Astrocyte (in vitro differentiated cells and primary cell): ENCODE measurements at regions not wholly inside any gene's neighbourhood (a gene's known extent, or its start where the extent isn't known, plus 50 kb on each side); places are given as distances from the start of the nearest gene placed in this dataset.

Source experiments
- DNase-seq: peaks from one replicate; pipeline ENCODE4 v3.0.0-alpha.2; 2010; ENCODE audit warnings: low read depth
- FAIRE-seq: peaks from 2 replicates; lab custom pipeline; 2011; peaks lifted over from hg19 to GRCh38; lab: Jason Lieb, UNC
- H2AFZ ChIP-seq: 2 replicates; pipeline ENCODE4 v1.6.0; 2012; ENCODE audit warnings: low read depth, low read length, inconsistent platforms
- H3K27ac ChIP-seq: 2 replicates; pipeline ENCODE4 v1.5.1; 2011; ENCODE audit warnings: low read depth, low read length, inconsistent platforms
- H3K27me3 ChIP-seq: 2 replicates; pipeline ENCODE4 v1.6.0; 2011; ENCODE audit warnings: low read length, inconsistent platforms; ENCODE audit not compliant: insufficient read depth
- H3K36me3 ChIP-seq: 2 replicates; pipeline ENCODE4 v1.5.1; 2011; ENCODE audit warnings: low read length, inconsistent platforms; ENCODE audit not compliant: insufficient read depth
- H3K4me1 ChIP-seq: 2 replicates; pipeline ENCODE4 v1.5.1; 2011; ENCODE audit warnings: low read length, inconsistent platforms; ENCODE audit not compliant: insufficient read depth
- H3K4me2 ChIP-seq: 2 replicates; pipeline ENCODE4 v1.6.0; 2012; ENCODE audit warnings: low read length, inconsistent platforms
- H3K4me3 ChIP-seq: 2 replicates; pipeline ENCODE4 v1.5.1; 2011; ENCODE audit warnings: low read depth, mild to moderate bottlenecking, low read length, inconsistent platforms; ENCODE audit not compliant: insufficient read depth
- H3K79me2 ChIP-seq: 2 replicates; pipeline ENCODE4 v1.6.0; 2012; ENCODE audit warnings: mild to moderate bottlenecking, low read length, inconsistent platforms; ENCODE audit not compliant: insufficient read depth
- H3K9ac ChIP-seq: 2 replicates; pipeline ENCODE4 v1.6.0; 2012; ENCODE audit warnings: mild to moderate bottlenecking, low read length, inconsistent platforms
- H3K9me3 ChIP-seq: 2 replicates; pipeline ENCODE4 v1.5.1; 2012; ENCODE audit warnings: low read depth, mild to moderate bottlenecking, low read length, inconsistent platforms; ENCODE audit not compliant: insufficient read depth
- H4K20me1 ChIP-seq: 2 replicates; pipeline ENCODE4 v1.6.0; 2012; ENCODE audit warnings: low read length, inconsistent platforms; ENCODE audit not compliant: insufficient read depth
- H3K27ac Mint-ChIP-seq: one replicate; pipeline ENCODE4 v1.8.0; 2021; ENCODE audit warnings: mild to moderate bottlenecking, mixed read lengths; ENCODE audit not compliant: unreplicated experiment
- H3K27me3 Mint-ChIP-seq: one replicate; pipeline ENCODE4 v1.8.0; 2021; ENCODE audit warnings: low read depth, mixed read lengths; ENCODE audit not compliant: unreplicated experiment
- H3K36me3 Mint-ChIP-seq: one replicate; pipeline ENCODE4 v1.8.0; 2021; ENCODE audit warnings: low read depth, mixed read lengths; ENCODE audit not compliant: unreplicated experiment
- H3K4me1 Mint-ChIP-seq: one replicate; pipeline ENCODE4 v1.8.0; 2021; ENCODE audit warnings: low read depth, mixed read lengths; ENCODE audit not compliant: unreplicated experiment
- H3K4me3 Mint-ChIP-seq: one replicate; pipeline ENCODE4 v1.8.0; 2021; ENCODE audit warnings: mild to moderate bottlenecking, moderate library complexity, mixed read lengths; ENCODE audit not compliant: unreplicated experiment
- H3K9me3 Mint-ChIP-seq: one replicate; pipeline ENCODE4 v1.8.0; 2021; ENCODE audit warnings: mild to moderate bottlenecking, mixed read lengths; ENCODE audit not compliant: unreplicated experiment
- EZH2 ChIP-seq: IDR thresholded peaks from 2 replicates; pipeline ENCODE4 v1.6.1; 2012; ENCODE audit warnings: mild to moderate bottlenecking, low read length, inconsistent platforms; ENCODE audit not compliant: insufficient read depth
- TF ChIP-seq, protein P1 (sequence below): IDR thresholded peaks from 2 replicates; pipeline ENCODE4 v1.5.1; 2011; ENCODE audit warnings: low read depth, mild to moderate bottlenecking, inconsistent platforms, low read length, moderate library complexity; ENCODE audit not compliant: insufficient read depth

DNA sequence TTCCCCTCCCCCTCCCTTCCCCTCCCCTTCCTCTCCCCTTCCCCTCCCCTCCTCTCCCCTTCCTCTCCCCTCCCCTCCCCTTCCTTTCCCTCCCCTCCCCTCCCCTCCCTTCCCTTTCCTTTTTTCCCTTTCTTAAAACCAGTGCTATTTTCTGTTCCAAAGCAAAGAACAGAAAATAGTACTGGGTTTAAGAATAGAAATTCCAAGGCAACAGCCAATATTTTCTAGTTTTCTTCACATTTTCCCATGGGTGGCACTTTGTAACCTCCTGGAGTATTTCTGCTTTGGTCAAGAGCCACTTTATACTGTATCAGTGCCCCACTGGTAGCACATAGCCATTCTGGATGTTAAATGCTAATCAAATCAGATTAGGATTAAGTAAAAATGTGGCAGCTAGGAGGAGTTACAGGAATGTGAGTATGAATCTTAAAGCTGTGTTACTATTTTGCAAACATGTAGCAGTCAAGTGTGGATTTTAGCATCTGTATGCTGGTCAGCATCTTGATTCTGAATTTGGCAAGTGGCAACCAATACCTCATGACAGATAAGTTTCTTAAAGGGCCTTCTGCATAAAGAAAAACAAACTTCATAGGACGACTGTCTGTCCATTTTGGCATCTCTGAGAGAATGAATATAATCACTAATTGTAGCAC, 126.4 kb downstream of the CEP57L1 start:
- H3K27ac ChIP-seq = no peak overlapping the region
- no peaks in the 10 kb centered on the region for H3K27me3 ChIP-seq
- H3K9ac ChIP-seq = no peak overlapping the region
- Mint-ChIP-seq H3K27me3 (peaks cover 3% of the 10 kb centered on the region), H3K36me3 (peaks cover 2% of the 10 kb centered on the region), H3K4me1 (no peaks in the 10 kb centered on the region), H3K27ac (no peak overlapping the region), H3K4me3 (no peak overlapping the region), H3K9me3 (no peaks in the 10 kb centered on the region)
- FAIRE-seq = no peak
- no peak overlapping the region for H2AFZ ChIP-seq
- H3K36me3 ChIP-seq = no peaks in the 10 kb centered on the region
- H3K4me3 ChIP-seq = no peak overlapping the region
- no peak overlapping the region for H3K4me2 ChIP-seq
- H3K9me3 ChIP-seq = no peaks in the 10 kb centered on the region
- H4K20me1 ChIP-seq = no peaks in the 10 kb centered on the region
- TF ChIP-seq, protein P1, sequence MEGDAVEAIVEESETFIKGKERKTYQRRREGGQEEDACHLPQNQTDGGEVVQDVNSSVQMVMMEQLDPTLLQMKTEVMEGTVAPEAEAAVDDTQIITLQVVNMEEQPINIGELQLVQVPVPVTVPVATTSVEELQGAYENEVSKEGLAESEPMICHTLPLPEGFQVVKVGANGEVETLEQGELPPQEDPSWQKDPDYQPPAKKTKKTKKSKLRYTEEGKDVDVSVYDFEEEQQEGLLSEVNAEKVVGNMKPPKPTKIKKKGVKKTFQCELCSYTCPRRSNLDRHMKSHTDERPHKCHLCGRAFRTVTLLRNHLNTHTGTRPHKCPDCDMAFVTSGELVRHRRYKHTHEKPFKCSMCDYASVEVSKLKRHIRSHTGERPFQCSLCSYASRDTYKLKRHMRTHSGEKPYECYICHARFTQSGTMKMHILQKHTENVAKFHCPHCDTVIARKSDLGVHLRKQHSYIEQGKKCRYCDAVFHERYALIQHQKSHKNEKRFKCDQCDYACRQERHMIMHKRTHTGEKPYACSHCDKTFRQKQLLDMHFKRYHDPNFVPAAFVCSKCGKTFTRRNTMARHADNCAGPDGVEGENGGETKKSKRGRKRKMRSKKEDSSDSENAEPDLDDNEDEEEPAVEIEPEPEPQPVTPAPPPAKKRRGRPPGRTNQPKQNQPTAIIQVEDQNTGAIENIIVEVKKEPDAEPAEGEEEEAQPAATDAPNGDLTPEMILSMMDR = no peak
- no peak for TF ChIP-seq EZH2
- DNase-seq = no peak
- no peaks in the 10 kb centered on the region for H3K79me2 ChIP-seq
- no peaks in the 10 kb centered on the region for H3K4me1 ChIP-seq
